Uterus (tissue), 2 donors: ENCODE measurements at regions not wholly inside any gene's neighbourhood (a gene's known extent, or its start where the extent isn't known, plus 50 kb on each side); places are given as distances from the start of the nearest gene placed in this dataset.

Source experiments
- CTCF ChIP-seq, 4 experiments: fragments of 200-600 bp in 2 of 4; fragments of 450-650 bp in 2 of 4; sonication (generic) in 2 of 4; IDR thresholded peaks; one replicate each; pipeline ENCODE4 v1.5.1; 2016 to 2019; ENCODE audit warnings: antibody characterized with exemption in 4 of 4, mild to moderate bottlenecking in 2 of 4, moderate library complexity in 1 of 4
- POLR2A ChIP-seq, 2 donors: fragments of 450-650 bp; IDR thresholded peaks; one replicate each; pipeline ENCODE4 v1.6.1; 2016; ENCODE audit warnings: antibody characterized with exemption in 2 of 2, mild to moderate bottlenecking in 1 of 2, moderate library complexity in 1 of 2

GRCh38 chr19:28980236-28980868, 232.6 kb downstream of the UQCRFS1 start:
- no peak for TF ChIP-seq POLR2A (IDR thresholded peaks at IDR 0.05)
- TF ChIP-seq CTCF (IDR thresholded peaks at IDR 0.05) = no peak
